Suppressor macrophage treated with lipopolysaccharide for 4 hours (primary cell): ENCODE measurements at regions not wholly inside any gene's neighbourhood (a gene's known extent, or its start where the extent isn't known, plus 50 kb on each side); places are given as distances from the start of the nearest gene placed in this dataset.
"Not testable (repeated sequence)": the region's sequence is repeated elsewhere in the genome, so short reads cannot be mapped to it uniquely, and the experiment has no call there.

Source experiments
- DNase-seq: peaks from one replicate; pipeline ENCODE4 v3.0.0-alpha.2; 2020

DNA sequence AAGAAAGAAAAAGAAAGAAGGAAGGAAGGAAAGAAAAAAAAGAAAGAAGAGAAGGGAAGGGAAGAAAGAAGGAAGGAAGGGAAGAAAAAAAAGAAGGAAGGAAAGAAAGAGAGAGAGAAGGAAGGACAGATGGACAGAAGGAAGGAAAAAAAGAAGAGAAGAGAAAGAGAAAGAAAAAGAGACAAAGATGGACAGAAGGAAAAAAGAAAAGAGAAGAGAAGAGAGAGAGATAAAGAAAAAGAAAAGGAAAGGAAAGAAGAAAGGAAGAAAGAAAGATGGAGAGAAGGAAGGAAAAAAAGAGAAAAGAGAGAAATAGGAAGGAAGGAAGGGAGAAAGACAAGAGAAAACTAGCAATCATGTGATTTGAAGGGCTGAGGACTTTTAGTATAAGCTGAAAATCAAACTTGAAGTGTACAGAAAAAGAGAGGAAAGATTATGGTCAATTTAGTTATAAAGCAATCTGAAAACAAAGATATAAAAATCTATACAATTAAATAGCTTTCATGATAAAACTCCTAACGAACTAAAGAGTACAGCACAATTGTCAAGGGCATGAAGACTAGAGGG, 115.3 kb downstream of the LTN1 start:
- no peak for DNase-seq

DNA sequence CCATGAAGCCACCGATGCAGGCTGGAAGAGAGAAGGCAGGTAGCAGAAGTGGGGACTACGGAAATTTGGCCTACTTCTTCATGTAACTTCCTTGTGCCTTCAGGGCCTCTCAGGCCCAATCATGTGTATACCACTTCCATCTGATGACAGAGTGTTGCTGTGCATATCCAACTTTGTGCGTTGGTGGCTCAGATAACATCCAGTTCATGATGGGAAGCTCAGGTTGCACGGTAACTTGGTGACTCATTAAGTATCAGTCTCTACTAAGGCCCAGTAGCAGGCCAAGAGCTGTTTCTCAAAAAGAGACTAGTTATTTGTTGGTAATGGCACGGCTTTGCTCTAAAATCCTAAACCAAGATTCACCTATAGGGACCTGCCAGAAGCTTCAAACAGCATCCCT, 117.6 kb downstream of the LTN1 start:
- no peak for DNase-seq

DNA sequence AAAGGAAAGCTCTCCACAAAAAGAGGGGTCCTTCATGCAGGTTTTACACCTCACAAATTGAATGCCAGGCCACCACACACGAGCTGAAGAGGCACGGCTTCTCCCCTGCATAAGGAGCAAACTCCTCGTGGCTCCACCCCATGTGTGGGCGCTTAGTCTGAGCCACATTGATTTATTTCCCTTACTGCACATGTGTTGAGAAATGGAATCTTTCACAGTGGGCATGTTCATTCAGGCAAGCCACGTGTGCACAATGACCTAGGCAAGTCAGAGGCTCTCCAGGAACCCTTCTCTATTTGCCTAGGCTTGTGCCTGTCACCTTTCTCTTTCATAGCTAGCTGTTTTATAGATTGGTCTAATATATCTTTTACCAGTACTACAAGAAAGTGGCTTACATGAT, 120.5 kb downstream of the LTN1 start:
- DNase-seq: no peak

DNA sequence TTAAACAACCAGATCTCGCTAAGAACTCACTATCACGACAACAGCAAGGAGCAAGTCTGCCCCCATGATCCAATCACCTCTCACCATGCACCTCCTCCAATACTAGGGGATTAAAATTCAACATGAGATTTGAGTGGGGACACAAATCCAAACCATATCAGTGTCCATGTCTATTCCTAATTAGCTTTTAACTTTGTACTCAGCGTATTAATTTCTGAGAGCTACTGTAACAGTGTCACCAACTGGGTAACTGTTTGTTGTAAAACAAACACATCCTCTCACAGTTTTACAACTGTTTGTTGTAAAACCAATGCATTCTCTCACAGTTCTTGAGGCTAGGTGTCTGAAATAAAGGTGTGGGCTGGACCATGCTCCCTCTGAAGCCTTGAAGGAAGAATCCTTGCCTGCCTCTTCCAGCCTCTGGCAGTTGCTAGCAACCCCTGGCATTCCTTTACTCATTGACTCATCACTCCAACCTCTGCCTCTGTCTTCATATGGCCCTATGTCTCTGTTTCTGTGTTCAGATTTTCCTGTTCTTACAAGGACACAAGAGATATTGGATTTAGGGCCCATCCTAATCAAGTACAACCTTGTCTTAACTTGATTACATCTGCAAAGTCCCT, 121.2 kb downstream of the LTN1 start:
- no peak for DNase-seq

DNA sequence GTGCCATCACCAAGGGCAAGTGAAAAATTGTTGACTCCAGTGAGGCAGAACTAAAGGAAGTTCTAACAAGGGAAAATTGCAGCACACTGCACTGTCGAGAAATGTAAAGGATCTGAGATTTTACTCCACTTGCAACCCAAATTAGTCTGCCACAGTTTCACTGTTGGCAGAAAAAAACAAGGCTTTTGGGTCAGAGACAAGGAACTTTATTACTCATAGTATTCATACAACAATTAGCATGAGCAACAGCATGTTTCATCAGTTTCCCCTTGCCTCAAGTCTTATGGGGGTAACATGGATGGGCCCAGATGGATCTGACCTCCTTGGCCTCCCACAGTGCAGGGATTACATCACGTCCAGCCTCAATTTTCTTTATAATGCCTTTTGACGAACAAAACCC, 125.3 kb downstream of the LTN1 start:
- no peak for DNase-seq

DNA sequence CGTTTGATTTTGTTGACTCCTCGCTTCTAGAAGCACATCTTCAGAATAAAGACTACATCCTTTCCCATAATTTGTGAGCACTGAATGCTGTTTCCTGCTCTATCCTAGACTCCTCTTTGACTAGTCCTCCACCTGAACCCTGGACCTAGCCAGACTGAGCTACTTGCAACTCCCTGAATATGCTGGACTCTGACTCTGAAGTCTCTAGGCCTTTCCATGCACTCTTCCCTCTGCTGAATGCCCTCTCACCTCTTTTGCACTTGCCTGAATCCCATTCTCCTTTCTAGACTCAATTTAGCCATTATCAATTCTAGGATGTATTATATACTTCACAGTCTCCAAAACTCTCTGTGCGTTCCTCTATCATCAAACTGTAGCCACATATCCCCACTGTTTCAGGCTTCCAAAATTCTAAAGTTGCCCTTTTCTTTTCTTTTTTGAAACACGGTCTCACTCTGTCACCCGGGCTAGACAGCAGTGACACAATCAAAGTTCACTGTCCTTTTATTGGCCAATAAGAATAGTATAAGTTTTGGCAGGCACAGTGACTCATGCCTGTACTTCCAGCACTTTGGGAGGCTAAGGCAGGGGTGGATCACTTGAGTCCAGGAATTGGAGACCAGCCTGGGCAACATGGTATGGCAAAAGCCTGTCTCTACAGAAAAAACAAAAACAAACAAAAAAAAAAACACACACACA, 127.0 kb downstream of the LTN1 start:
- no peak for DNase-seq

DNA sequence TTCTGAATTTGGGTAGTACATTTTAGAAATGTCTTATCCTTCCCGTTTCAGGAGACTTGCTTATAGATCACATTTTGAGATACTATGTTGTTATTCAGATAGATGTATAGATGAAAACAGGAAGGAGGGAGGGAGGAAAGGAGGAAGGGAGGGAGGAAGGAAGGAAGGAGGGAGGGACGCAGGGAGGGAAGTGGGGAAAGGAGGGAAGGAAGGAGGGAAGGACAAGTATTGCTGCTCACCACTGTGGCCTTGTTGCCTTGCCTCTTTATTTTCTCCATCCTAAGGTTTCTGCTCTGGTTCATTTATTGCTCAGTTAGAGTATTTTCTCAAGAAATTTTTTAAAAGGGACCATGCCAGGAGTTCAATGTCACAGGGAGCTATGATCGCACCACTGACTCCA, 134.3 kb downstream of the LTN1 start:
- DNase-seq: no peak

DNA sequence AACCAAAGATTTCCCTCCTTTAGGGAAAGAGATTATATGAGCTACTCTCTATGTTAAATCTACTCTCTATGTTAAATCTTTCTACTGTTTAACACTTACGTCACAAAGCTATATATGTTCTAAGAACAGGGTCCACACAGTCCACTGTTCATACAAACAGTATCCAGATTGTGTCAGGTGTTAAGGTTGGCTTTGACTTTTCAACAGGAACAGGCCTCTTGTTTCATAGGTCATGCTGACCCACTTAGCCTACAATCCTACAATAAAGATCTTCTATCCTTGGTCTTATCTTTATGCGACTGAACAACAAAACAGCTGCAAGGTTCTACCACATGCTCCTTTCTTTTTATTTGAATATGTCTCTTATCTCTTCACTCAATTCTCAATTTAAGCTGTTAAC, 134.9 kb downstream of the LTN1 start:
- no peak for DNase-seq

DNA sequence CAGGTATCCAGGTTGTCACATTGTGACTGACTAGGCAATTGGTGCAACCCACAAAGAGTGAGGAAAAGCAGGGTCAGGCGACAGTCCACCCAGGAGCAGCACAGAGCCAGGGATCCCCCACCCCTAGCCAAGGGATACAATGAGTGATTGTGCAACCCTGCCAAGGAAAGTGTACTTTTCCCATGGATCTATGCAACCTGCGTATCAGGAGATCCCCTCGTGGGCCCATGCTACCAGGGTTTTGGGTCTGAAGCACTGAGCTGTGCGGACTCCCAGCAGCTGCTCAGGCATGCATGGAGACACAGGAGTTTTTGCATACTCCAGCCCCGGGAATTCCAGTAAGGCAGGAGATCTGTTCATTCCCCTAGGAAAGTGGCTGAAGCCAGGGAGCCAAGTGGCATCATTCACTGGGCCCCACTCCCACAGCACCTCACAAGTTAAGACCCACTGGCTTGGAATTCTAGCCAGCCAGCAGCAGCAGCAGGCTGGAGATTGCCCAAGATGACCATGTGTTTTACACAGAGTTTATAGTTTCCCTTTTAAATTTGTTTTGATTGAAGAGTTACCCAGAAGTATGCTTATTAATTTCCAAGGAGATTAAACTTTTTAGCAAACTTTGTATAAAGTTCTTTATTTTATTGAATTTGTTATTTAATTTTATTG, 136.0 kb downstream of the LTN1 start:
- no peak for DNase-seq

DNA sequence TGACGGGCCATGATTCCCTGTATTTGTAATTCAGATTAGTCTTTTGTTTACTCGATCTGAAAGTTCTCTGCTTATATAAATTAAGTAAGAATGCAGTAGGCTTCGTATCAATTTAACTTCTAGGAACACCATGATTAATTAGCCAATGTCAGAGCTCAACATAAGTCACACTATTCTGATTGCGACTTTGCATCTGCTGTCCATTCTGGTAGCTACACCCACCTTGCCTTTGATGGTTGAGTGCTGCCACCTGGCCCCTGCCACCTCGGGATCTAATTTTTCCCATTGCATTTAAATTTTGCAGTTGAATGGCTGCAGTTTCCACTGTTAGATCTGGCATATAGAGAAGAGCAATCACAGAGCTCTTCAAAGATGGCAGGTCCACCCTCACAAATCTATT, 140.0 kb downstream of the LTN1 start:
- no peak for DNase-seq

DNA sequence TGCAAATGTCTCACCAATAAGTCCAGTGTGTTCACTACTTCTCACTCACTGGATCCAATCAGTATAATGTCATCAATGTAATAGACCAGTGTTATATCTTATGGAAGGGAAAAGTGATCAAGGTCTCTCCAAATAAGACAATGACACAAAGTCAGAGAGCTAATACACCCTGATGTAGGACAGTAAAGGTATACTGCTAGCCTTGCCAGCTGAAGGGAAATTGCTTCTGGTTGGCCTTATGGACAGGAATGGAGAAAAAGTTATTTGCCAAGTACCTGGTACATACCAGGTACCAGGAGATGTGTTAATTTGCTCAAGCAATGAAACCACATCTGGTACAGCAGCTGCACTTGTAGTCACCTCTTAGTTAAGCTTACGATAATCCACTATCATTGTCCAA, 141.0 kb downstream of the LTN1 start:
- no peak for DNase-seq

DNA sequence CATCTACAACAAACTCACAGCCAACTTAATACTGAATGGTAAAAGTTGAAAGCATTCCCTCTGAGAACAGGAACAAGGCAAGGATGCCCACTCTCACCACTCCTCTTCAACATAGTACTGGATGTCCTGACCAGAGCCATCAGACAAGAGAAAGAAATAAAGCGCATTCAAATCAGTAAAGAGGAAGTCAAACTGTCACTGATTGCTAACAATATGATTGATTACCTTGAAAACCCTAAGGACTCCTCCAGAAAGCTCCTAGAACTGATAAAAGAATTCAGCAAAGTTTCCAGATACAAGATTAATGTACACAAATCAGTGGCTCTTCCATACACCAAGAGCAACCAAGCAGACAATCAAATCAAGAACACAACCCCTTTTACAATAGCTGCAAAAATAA, 153.4 kb downstream of the LTN1 start:
- not testable (repeated sequence) for DNase-seq

DNA sequence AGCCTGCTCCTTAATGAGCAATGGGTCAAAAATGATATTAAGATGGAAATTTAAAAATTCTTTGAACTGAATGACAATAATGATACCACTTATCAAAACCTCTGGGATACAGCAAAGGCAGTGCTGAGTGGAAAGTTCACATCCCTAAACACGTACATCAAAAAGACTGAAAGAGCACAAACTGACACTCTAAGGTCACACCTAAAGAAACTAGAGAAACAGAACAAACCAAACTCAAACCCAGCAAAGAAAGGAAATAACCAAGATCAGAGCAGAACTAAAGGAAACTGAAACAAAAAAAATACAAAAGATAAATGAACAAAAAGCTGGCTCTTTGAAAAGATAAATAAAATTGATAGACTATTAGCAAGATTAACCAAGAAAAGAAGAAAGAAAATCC, 155.3 kb downstream of the LTN1 start:
- not testable (repeated sequence) for DNase-seq

DNA sequence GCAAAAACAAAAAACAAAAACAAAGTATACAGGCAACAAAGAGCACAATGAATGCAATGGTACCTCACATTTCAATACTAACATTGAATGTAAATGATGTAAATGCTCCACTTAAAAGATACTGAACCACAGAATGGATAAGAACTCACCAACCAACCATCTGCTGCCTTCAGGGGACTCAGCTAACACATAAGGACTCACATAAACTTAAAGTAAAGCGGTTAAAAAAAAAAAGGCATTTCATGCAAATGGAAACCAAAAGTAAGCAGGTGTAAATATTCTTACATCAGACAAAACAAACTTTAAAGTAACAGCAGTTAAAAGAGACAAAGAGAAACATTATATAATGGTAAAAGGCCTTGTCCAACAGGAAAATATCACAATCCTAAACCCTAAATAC, 156.1 kb downstream of the LTN1 start:
- not testable (repeated sequence) for DNase-seq

DNA sequence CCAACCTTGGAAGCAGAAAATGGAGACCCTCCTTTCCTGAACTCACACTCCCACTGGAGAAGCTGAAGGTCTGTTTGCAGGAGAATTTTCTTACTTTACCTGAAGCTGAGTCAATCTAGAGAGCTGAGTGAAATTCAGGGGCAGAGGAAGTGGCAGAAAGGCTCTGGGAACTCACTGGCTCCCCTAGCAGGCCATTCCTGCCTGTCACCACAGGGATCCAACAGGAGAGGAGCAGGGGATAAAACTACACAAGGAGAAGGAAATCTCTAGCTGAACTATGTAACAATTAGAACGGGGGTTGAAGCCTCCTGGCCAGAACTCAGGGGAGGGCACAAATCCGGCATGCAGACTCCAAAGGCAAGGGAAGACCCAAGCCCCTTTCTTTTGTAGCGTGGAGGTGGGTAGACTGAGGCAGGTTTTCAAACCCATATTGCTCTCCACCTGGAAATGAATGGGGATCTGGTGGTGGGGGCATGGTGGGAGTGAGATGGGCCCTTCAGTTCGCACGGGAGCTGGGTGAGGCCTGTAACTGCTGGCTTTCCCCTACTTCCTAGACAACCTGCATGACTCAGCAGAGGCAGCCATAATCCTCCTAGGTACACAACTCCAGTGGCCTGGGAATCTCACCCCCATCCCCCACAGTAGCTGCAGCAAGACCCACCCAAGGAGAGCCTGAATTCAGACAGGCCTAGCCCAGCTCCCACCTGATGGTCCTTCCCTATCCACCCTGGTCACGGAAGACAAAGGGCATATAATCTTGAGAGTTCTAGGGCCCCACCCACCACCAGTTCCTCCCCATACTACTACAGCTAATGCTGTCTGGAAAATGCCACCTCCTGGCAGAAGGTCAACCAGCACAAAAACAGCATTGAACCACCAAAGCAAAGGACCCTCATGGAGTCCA, 158.1 kb downstream of the LTN1 start:
- no peak for DNase-seq

DNA sequence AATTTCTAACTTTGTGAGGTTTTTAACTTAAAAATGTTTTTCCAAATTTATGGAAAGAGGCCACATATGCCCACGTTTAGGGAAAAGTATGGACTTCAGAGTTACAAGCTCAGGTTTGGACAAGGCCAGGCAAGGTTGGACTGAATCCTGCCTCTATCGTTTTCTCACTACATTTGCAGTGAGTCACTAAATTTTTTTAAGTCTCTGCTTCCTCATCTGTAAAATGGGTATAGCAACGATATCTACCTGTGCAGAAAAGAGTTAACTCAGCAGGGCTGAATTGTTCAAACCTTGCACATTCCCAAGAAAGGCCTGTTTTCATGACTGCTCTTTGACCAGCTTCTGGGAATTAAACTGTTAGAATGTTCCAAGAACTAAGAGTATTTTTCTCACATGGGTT, 159.1 kb downstream of the LTN1 start:
- DNase-seq: no peak

DNA sequence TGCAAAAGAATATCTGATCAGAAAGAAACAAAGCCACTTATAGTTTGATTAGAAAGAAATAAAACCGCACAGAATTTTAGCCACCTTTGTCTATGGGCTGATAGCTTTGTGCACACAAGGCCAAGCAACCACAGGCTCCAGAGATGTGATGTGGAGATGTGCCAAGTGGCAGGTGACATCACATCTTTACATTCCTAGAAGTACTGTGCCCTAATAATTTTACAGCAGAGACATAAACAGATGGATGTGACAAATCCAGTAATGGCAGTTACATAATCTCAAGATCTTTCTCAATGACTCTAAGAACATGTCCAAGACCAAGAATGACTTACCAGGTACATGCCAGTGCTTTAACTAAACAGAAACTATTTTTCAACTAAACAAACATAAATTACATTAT, 159.5 kb downstream of the LTN1 start:
- no peak for DNase-seq

DNA sequence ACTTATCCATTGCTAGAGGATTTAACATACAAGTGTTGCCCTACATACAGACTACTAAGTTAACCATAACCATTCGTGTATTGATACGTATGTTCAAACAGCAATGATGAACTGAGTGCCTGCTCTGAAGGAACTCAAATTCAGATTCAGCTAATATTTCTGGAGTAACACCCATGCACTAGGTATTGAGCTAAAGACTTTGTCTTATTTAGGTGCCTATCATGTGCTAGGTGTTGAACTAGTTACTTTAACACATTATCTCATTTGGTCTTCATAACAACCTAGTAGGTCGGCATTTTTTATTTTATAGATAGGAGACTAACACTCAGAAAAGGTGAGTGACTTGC, 160.0 kb downstream of the LTN1 start:
- no peak for DNase-seq

DNA sequence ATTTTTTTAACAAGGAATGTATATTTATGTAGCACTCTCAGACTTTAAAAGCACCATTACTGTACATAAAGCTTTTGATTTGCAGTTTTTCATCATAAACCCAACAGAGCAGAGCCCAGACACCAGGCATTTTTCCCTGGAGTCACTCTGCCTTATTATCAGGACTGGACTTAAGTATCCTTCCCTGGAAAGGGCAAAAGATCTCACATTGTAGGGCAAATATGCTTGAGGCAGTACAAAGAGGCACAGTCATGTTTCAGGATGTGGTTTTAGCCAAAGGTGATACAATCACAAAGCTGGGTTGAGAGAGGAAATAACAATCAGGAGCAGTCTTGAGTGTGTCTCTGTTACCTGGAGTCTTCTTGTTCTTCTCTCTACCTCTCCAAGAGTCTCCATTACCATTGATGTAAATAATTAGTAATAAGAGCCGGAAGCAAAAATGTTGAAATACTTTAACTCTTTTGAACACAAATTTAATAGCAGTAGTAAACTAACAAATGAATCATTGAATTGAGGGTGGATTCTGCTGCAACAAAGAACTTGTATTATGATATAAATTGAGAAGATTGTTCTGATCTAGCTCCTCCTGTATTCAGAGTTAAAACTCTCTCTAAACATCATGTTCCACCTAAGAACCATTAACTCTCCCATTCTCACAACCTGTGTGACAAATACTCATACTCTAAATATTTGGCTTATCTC, 160.5 kb downstream of the LTN1 start:
- no peak for DNase-seq

DNA sequence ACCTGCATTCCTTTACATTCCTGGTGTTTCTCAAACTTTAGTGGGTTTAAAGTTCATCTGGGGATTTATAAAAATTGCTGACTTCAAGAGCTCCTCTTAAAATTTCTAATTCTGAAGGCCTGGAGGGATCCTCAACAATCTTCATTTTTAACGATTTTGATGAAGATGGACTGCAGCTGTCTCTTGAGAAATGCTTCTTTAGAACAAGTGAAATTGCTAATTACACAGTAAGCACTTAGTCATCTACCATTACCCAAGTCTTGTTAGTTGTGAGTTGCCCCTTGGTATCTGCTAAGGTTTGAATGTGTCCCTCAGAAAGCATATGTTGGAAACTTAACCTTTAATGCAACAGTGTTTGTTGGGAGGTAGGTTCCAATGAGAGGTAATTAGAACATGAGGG, 163.7 kb downstream of the LTN1 start:
- no peak for DNase-seq

DNA sequence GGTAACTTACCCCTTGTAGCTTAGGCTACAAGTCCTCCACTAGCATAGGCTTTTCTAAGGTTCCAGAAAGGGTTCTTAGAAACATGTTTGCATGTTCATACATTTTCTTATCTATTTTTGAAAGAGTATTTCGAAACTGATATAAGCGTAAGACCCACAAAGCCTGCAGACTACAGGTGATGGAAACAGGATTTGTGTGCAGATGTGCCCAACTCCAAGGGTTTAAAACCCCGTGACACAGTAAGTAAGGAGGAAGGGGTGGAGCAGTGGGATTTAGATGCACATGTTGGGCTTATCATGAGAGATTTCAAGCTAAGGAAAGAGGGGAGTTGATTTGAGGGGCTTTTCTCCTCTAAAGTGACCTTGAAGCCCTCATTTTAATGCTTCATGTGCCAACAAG, 164.7 kb downstream of the LTN1 start:
- no peak for DNase-seq

DNA sequence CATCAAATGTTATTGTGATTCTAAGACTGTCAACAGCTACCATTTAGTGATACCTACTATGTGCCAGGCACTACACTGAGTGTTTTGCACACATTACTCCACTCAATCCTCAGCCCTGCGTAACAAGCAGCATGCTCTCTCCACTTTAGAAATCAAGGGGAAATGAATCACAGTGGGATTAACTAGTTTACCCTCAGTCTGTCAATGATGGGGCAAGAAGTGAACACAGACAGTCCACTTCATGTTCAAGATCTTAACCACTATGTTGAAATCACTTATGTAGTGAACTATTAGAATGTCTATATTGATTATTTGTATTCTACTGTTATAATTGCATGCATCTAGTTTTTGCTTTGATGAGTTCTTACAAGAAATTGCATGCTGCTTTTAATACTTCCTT, 165.3 kb downstream of the LTN1 start:
- DNase-seq: no peak

DNA sequence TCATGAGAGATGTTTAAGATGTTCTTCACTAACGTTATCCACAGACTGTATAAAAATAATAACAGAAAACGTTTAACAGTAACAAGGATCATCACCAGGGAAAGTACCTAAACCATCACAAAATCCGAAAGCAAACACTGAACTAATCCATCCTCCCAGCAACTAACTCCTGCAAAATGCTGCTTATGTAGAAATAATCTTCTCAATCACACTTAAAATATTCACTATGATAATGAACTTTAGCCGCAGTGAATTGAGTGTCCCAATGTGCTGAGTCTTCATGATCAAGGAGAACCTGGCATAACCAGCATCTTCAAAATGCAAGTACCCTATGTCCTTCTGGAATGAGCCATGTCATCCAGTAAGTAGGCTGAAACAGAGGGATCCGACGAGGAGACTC, 166.1 kb downstream of the LTN1 start:
- no peak for DNase-seq
